Activated CD8-positive, alpha-beta T cell treated with anti-CD3 and anti-CD28 coated beads for 36 hours (primary cell): ENCODE measurements at regions not wholly inside any gene's neighbourhood (a gene's known extent, or its start where the extent isn't known, plus 50 kb on each side); places are given as distances from the start of the nearest gene placed in this dataset.
"Not testable (repeated sequence)": the region's sequence is repeated elsewhere in the genome, so short reads cannot be mapped to it uniquely, and the experiment has no call there.

Source experiments
- ATAC-seq: fragments of 200-7000 bp; cut with Tn5 transposase; one replicate; pipeline ENCODE4 v1.10.0; 2021; ENCODE audit warnings: mild to moderate bottlenecking, moderate library complexity
- CTCF ChIA-PET: fragments of 350-600 bp; sonication (Branson Sonifier 250); formaldehyde crosslinking; loops from one replicate; lab custom pipeline; 2021; ENCODE audit warnings: antibody characterized with exemption; lab: Charles Lee
- POLR2A ChIA-PET: fragments of 350-600 bp; sonication (Branson Sonifier 250); formaldehyde crosslinking; loops from one replicate; lab custom pipeline; 2021; ENCODE audit warnings: antibody characterized with exemption; lab: Charles Lee
- DNase-seq: peaks from one replicate; pipeline ENCODE4 v3.0.0-alpha.2; 2020
- H3K27ac Mint-ChIP-seq: one replicate; pipeline ENCODE4 v1.8.0; 2021; ENCODE audit warnings: mild to moderate bottlenecking, mixed read lengths
- H3K27me3 Mint-ChIP-seq: one replicate; pipeline ENCODE4 v1.8.0; 2021; ENCODE audit warnings: mixed read lengths
- H3K36me3 Mint-ChIP-seq: one replicate; pipeline ENCODE4 v1.8.0; 2021; ENCODE audit warnings: low read depth, mixed read lengths
- H3K4me1 Mint-ChIP-seq: one replicate; pipeline ENCODE4 v1.8.0; 2021; ENCODE audit warnings: low read depth, mixed read lengths
- H3K4me3 Mint-ChIP-seq: one replicate; pipeline ENCODE4 v1.8.0; 2021; ENCODE audit warnings: mild to moderate bottlenecking, moderate library complexity, mixed read lengths
- H3K9me3 Mint-ChIP-seq: one replicate; pipeline ENCODE4 v1.8.0; 2021; ENCODE audit warnings: mixed read lengths
- intact Hi-C: fragments of 100-400 bp; cut with micrococcal nuclease; formaldehyde crosslinking; loops from one replicate; pipeline ENCODE4 v1.10.0; 2022
- TF ChIP-seq, protein P1 (sequence below): fragments of 200-600 bp; IDR thresholded peaks from one replicate; pipeline ENCODE4 v1.8.0; 2022; ENCODE audit warnings: antibody characterized with exemption, mild to moderate bottlenecking

DNA sequence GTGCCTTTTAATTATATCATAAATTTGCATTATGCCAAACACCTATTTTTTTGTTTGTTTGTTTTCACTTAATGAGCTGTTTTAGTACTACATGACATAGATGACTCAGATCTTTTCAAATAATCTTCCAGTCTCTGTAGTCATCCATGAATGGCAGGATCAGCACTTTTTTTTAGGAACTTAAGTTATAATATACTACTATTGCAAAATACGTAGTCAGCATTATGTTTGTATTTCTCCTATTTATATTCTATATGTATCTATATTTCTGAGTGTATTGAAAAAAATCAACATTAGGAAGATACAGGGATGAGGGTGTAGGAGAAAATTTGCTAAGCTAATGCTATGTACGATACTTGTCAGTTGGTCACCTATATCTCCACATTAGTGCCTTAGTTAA is 773.1 kb upstream of the AGA start:
- CTCF ChIA-PET = no interaction called here

GRCh38 chr4:178215763-178216162 is 773.5 kb upstream of the AGA start:
- Mint-ChIP-seq H3K4me1 (no peaks in the 10 kb centered on the region), H3K9me3 (no peaks in the 10 kb centered on the region), H3K4me3 (no peak overlapping the region), H3K27me3 (no peaks in the 10 kb centered on the region), H3K27ac (no peak overlapping the region), H3K36me3 (no peaks in the 10 kb centered on the region)
- ATAC-seq = no peak
- TF ChIP-seq, protein P1, sequence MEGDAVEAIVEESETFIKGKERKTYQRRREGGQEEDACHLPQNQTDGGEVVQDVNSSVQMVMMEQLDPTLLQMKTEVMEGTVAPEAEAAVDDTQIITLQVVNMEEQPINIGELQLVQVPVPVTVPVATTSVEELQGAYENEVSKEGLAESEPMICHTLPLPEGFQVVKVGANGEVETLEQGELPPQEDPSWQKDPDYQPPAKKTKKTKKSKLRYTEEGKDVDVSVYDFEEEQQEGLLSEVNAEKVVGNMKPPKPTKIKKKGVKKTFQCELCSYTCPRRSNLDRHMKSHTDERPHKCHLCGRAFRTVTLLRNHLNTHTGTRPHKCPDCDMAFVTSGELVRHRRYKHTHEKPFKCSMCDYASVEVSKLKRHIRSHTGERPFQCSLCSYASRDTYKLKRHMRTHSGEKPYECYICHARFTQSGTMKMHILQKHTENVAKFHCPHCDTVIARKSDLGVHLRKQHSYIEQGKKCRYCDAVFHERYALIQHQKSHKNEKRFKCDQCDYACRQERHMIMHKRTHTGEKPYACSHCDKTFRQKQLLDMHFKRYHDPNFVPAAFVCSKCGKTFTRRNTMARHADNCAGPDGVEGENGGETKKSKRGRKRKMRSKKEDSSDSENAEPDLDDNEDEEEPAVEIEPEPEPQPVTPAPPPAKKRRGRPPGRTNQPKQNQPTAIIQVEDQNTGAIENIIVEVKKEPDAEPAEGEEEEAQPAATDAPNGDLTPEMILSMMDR = no peak
- ChIA-PET CTCF (no interaction called here), POLR2A (no interaction called here)
- intact Hi-C loops = no loop called here
- no peak for DNase-seq

More for the DNA sequence above, 773.1 kb upstream of the AGA start:
- Mint-ChIP-seq H3K9me3 (no peaks in the 10 kb centered on the region), H3K4me1 (no peaks in the 10 kb centered on the region), H3K27me3 (no peaks in the 10 kb centered on the region), H3K36me3 (no peaks in the 10 kb centered on the region), H3K4me3 (no peak overlapping the region), H3K27ac (no peak overlapping the region)
- POLR2A ChIA-PET = no interaction called here
- ATAC-seq (no peak), DNase-seq (no peak)
- intact Hi-C loops = no loop called here
- TF ChIP-seq, protein P1 = no peak

DNA sequence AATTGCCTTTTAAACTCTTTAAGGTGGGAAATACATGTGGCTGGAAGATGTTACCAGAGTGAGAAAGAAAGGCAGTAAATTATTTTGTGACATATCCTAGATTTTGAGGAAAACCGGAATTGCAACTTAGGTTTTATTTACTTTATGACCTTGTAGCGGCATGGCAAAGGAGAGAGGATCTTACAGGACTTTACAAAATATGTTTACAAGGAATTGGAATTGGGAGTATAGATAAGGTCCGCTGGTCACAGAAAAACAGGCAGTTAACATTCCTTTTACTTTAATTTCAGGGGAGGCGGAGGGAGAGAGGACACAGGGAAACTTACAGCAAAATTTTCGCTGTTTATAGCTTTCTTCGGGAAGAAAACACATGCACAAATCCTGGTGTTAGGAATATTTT is 784.2 kb upstream of the AGA start:
- H3K9me3 Mint-ChIP-seq = peaks cover 28% of the 10 kb centered on the region
- DNase-seq, CTCF ChIA-PET, H3K4me1 Mint-ChIP-seq, H3K4me3 Mint-ChIP-seq, H3K27ac Mint-ChIP-seq, H3K36me3 Mint-ChIP-seq, intact Hi-C loops, ATAC-seq, POLR2A ChIA-PET, H3K27me3 Mint-ChIP-seq: not testable (repeated sequence)

DNA sequence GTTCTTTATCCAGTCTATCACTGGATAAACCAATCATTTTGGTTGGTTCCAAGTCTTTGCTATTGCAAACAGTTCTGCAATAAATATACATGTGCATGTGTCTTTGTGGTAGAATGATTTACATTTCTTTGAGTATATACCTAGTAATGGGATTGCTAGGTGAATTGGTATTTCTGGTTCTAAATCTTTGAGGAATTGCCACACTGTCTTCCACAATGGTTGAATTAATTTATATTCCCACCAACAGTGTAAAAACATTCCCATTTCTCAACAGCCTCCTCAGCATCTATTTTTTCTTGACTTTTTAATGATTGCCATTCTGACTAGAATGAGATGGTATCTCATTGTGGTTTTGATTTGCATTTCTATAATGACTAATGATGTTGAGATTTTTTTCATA is 791.7 kb upstream of the AGA start:
- Mint-ChIP-seq H3K4me1 (no peaks in the 10 kb centered on the region), H3K36me3 (no peaks in the 10 kb centered on the region), H3K27me3 (no peaks in the 10 kb centered on the region), H3K27ac (no peak overlapping the region), H3K4me3 (no peak overlapping the region), H3K9me3 (peaks cover 21% of the 10 kb centered on the region)
- DNase-seq = no peak
- POLR2A ChIA-PET = no interaction called here
- no peak for ATAC-seq
- CTCF ChIA-PET = no interaction called here
- TF ChIP-seq, protein P1 = no peak
- intact Hi-C loops = no loop called here

DNA sequence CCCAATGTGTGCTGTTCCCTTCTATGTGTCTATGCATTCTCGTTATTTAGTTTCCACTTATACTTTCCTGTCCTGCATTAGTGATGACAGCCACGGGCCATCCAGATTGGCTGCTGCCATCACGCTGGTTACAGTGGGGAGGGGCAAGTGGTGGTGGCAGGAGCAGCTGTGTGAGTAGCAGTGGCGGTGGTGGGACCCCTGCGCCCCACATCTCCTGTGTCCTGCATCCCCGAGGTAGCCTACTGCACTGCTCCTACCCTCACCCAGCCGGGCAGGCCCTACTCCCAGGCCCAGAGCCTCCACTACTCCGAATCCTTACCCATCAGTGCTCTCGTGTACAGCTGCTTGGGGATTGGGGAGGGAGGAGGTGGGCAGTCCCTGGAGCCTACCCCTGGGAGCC is 798.7 kb upstream of the AGA start:
- Mint-ChIP-seq H3K9me3 (peaks cover 10% of the 10 kb centered on the region), H3K4me1 (no peaks in the 10 kb centered on the region), H3K4me3 (no peak overlapping the region), H3K27ac (no peak overlapping the region), H3K27me3 (no peaks in the 10 kb centered on the region), H3K36me3 (no peaks in the 10 kb centered on the region)
- ChIA-PET POLR2A (no interaction called here), CTCF (no interaction called here)
- TF ChIP-seq, protein P1 = no peak
- DNase-seq (no peak), ATAC-seq (no peak)
- intact Hi-C loops = no loop called here

DNA sequence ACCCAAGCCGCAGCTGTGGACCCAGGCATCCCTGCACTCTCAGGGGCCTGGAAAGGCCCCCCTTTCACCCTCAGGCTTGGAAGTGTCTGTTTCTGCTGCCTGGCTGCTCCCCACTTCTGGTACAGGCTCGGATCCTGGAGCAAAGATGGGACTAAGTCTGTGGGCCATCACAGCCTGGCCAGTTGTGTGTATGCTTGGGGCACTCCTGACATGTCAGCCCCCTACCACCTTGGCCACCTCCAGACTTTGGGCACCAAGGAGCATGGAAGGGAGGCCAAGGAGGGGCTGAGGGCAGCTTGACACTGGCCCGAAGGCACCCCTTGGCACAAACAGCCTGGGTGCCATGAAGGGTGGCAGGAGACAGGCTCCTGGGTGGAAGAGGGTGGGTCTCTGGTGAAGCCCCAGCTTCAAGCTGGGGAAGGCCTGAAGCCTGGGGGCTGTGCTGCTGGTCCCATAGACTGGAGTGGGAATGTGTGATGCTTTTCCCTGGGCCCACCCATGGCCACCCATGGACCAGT is 799.4 kb upstream of the AGA start:
- no peak overlapping the region for H3K4me3 Mint-ChIP-seq
- intact Hi-C loops = no loop called here
- H3K27me3 Mint-ChIP-seq = no peaks in the 10 kb centered on the region
- DNase-seq (no peak), ATAC-seq (no peak)
- ChIA-PET CTCF (no interaction called here), POLR2A (no interaction called here)
- H3K27ac Mint-ChIP-seq = no peak overlapping the region
- TF ChIP-seq, protein P1 = no peak
- H3K4me1 Mint-ChIP-seq = no peaks in the 10 kb centered on the region
- H3K9me3 Mint-ChIP-seq = peaks cover 6% of the 10 kb centered on the region
- H3K36me3 Mint-ChIP-seq = no peaks in the 10 kb centered on the region
